T-cell (primary cell): ENCODE measurements at regions not wholly inside any gene's neighbourhood (a gene's known extent, or its start where the extent isn't known, plus 50 kb on each side); places are given as distances from the start of the nearest gene placed in this dataset.
"Not testable (repeated sequence)": the region's sequence is repeated elsewhere in the genome, so short reads cannot be mapped to it uniquely, and the experiment has no call there.

Experiments
- ATAC-seq, 4 experiments: fragments of 200-7000 bp in 3 of 4; fragments of 150-1000 bp in 1 of 4; cut with Tn5 transposase; replicated peaks in 1 of 4; 1 replicate in 3 of 4; 2 replicates in 1 of 4; pipeline ENCODE4 v1.10.0; 2021; ENCODE audit warnings: moderate library complexity in 3 of 4, mild to moderate bottlenecking in 2 of 4, moderate number of reproducible peaks in 1 of 4
- CTCF ChIA-PET, 2 donors: fragments of 300-600 bp; sonication (Branson Sonifier 250); formaldehyde crosslinking; loops; one replicate each; lab custom pipeline; 2022; ENCODE audit warnings: antibody characterized with exemption in 2 of 2; lab: Charles Lee
- POLR2A ChIA-PET, 2 donors: fragments of 300-600 bp; sonication (Branson Sonifier 250); formaldehyde crosslinking; loops; one replicate each; lab custom pipeline; 2022; ENCODE audit warnings: antibody characterized with exemption in 2 of 2; lab: Charles Lee
- DNase-seq, 35 experiments: peaks; one replicate each; pipeline versions ENCODE4 v3.0.0 to v3.0.0-alpha.2; 2013 to 2023
- H3K27ac ChIP-seq: one replicate; pipeline ENCODE4 v1.5.1; 2013; ENCODE audit warnings: low read length
- H3K27me3 ChIP-seq, 2 experiments: replicated peaks in 1 of 2; 1 replicate in 1 of 2; 2 replicates in 1 of 2; pipeline versions ENCODE4 v1.6.1 to v1.7.0; 2013; ENCODE audit warnings: low read length in 1 of 2, mixed read lengths in 1 of 2; ENCODE audit not compliant: control insufficient read depth in 2 of 2, insufficient read depth in 2 of 2; ENCODE audit errors: extremely low read depth in 1 of 2
- H3K36me3 ChIP-seq, 2 donors: 1 replicate in 1 of 2; 2 replicates in 1 of 2; pipeline versions ENCODE4 v1.6.1 to v1.7.0; 2013; ENCODE audit warnings: low read length in 1 of 2; ENCODE audit not compliant: control insufficient read depth in 2 of 2, insufficient read depth in 1 of 2; ENCODE audit errors: extremely low read depth in 1 of 2
- H3K4me1 ChIP-seq, 2 experiments: 1 replicate in 1 of 2; 2 replicates in 1 of 2; pipeline versions ENCODE4 v1.6.1 to v1.7.0; 2013; ENCODE audit warnings: low read length in 2 of 2, mixed read lengths in 1 of 2; ENCODE audit not compliant: insufficient read depth in 2 of 2, control insufficient read depth in 1 of 2; ENCODE audit errors: extremely low read depth in 1 of 2
- H3K4me3 ChIP-seq, 2 donors: 1 replicate in 1 of 2; 2 replicates in 1 of 2; pipeline versions ENCODE4 v1.5.1 to v1.7.0; 2013; ENCODE audit warnings: mild to moderate bottlenecking in 2 of 2, low read length in 1 of 2, moderate library complexity in 1 of 2; ENCODE audit not compliant: control insufficient read depth in 1 of 2; ENCODE audit errors: extremely low read depth in 1 of 2
- H3K9me3 ChIP-seq: 2 replicates; pipeline ENCODE4 v1.7.0; 2013
- H3K27ac Mint-ChIP-seq, 2 donors: one replicate each; pipeline ENCODE4 v1.8.0; 2020 to 2021; ENCODE audit warnings: mild to moderate bottlenecking in 2 of 2, mixed read lengths in 2 of 2
- H3K27me3 Mint-ChIP-seq, 2 donors: one replicate each; pipeline ENCODE4 v1.8.0; 2021 to 2022; ENCODE audit warnings: mixed read lengths in 2 of 2
- H3K36me3 Mint-ChIP-seq: one replicate; pipeline ENCODE4 v1.8.0; 2021; ENCODE audit warnings: mixed read lengths
- H3K4me1 Mint-ChIP-seq, 3 donors: one replicate each; pipeline ENCODE4 v1.8.0; 2020 to 2022; ENCODE audit warnings: mixed read lengths in 3 of 3, mild to moderate bottlenecking in 1 of 3
- H3K4me3 Mint-ChIP-seq, 3 donors: one replicate each; pipeline ENCODE4 v1.8.0; 2020 to 2022; ENCODE audit warnings: mild to moderate bottlenecking in 3 of 3, mixed read lengths in 3 of 3, moderate library complexity in 3 of 3
- H3K9me3 Mint-ChIP-seq, 3 donors: one replicate each; pipeline ENCODE4 v1.8.0; 2020 to 2022; ENCODE audit warnings: mixed read lengths in 3 of 3
- WGBS: methylation state at CpG from one replicate; pipeline ENCODE4 v1.1.5; 2013; ENCODE audit warnings: missing lambda C conversion rate; ENCODE audit not compliant: insufficient coverage; 5-methylcytosine and 5-hydroxymethylcytosine counted together

DNA sequence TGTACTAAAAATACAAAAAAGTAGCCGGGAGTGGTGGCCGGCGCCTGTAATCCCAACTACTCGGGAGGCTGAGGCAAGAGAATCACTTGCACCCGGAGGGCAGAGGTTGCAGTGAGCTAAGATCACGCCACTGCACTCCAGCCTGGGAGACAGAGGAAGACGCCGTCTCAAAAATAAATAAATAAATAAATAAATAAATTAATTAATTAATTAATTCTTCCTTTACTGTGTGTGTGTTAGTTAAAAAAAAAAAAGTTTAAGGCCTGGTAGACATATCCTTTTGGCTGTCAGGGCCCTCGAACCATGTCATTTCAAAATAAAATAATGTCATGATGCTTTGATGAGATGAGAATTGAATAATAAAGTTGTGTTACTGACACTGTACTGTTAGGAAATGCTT, 81.3 kb downstream of the ZNF467 start:
- WGBS, result 96% methylated on average over 3 of the region's 9 CpGs
- peaks cover 2% of the 10 kb centered on the region for H3K9me3 ChIP-seq
- peaks cover 0 to 2% of the 10 kb centered on the region in 2 experiments for H3K4me1 ChIP-seq
- no peaks in the 10 kb centered on the region for H3K36me3 Mint-ChIP-seq
- no peak overlapping the region for H3K27ac ChIP-seq
- no peak overlapping the region for H3K27ac Mint-ChIP-seq
- ATAC-seq (no peak), DNase-seq (no peak)
- peaks cover 0 to 2% (median 1%) of the 10 kb centered on the region in 3 donors for H3K9me3 Mint-ChIP-seq
- H3K27me3 Mint-ChIP-seq, result peaks cover 54 to 61% of the 10 kb centered on the region in 2 donors
- H3K4me3 Mint-ChIP-seq, result no peak overlapping the region
- H3K36me3 ChIP-seq, result no peaks in the 10 kb centered on the region
- H3K4me3 ChIP-seq, result no peak overlapping the region
- peaks cover 16 to 46% of the 10 kb centered on the region in 2 experiments for H3K27me3 ChIP-seq
- ChIA-PET CTCF (interaction anchor here in 1 of 2 donors (0.6 kb wide), 1 partner anchor 54 kb away, joined by 3 read pairs; no protein-coding TSS in a partner anchor), POLR2A (no interaction called here)
- H3K4me1 Mint-ChIP-seq, result peaks cover 0 to 4% (median 2%) of the 10 kb centered on the region in 3 donors

GRCh38 chr7:149690688-149691446, 82.5 kb downstream of the ZNF467 start:
- Histone ChIP-seq H3K4me3 (no peak overlapping the region), H3K27ac (no peak overlapping the region), H3K36me3 (no peaks in the 10 kb centered on the region), H3K9me3 (peaks cover 2% of the 10 kb centered on the region), H3K27me3 (peaks cover 16 to 46% of the 10 kb centered on the region in 2 experiments), H3K4me1 (peaks cover 0 to 2% of the 10 kb centered on the region in 2 experiments)
- CTCF ChIA-PET, result no interaction called here
- 48% methylated on average over 15 of the region's 22 CpGs for WGBS
- Mint-ChIP-seq H3K36me3 (no peaks in the 10 kb centered on the region), H3K4me3 (no peak overlapping the region), H3K4me1 (peaks cover 0 to 4% (median 2%) of the 10 kb centered on the region in 3 donors), H3K27me3 (peaks cover 62 to 64% of the 10 kb centered on the region in 2 donors), H3K27ac (no peak overlapping the region), H3K9me3 (no peaks in the 10 kb centered on the region)
- ATAC-seq (no peak), DNase-seq (no peak)
- POLR2A ChIA-PET, result no interaction called here

DNA sequence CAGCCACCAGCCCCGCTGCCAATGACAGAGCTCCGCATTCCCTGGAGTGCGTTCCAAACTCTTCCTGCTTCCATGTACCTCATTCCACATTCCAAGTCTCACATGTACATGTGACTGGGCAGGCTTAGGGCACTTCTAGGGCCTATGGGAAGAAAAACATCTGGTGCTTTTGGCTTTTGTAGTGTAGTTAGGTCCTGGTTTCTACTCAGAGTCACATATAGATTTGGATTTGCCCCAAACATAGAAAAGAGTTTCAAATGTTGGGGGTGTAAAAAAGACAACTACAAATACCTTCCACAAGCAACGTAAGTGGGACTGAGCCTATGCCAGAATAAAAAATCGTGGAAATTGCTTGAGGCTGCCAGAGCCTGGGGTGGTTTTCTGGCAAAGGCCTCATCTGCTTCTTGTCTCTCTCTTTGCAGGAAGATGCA, 84.1 kb downstream of the ZNF467 start:
- H3K4me3 Mint-ChIP-seq, result no peak overlapping the region
- no peak for ATAC-seq
- H3K27ac ChIP-seq, result no peak overlapping the region
- H3K27me3 Mint-ChIP-seq, result peaks cover 62 to 64% of the 10 kb centered on the region in 2 donors
- H3K9me3 Mint-ChIP-seq, result no peaks in the 10 kb centered on the region
- H3K4me3 ChIP-seq, result no peak overlapping the region
- WGBS, result 88% methylated on average over 1 of the region's 5 CpGs
- POLR2A ChIA-PET, result no interaction called here
- peaks cover 0 to 4% (median 2%) of the 10 kb centered on the region in 3 donors for H3K4me1 Mint-ChIP-seq
- no peak overlapping the region for H3K27ac Mint-ChIP-seq
- DNase-seq, result no peak
- no peaks in the 10 kb centered on the region for H3K36me3 ChIP-seq
- H3K27me3 ChIP-seq, result peaks cover 13 to 38% of the 10 kb centered on the region in 2 experiments
- peaks cover 0 to 2% of the 10 kb centered on the region in 2 experiments for H3K4me1 ChIP-seq
- CTCF ChIA-PET, result no interaction called here
- H3K9me3 ChIP-seq, result peaks cover 2% of the 10 kb centered on the region
- no peaks in the 10 kb centered on the region for H3K36me3 Mint-ChIP-seq

- Mint-ChIP-seq H3K27me3 (peaks cover 65 to 66% of the 10 kb centered on the region in 2 donors), H3K4me3 (no peak overlapping the region), H3K27ac (no peak overlapping the region), H3K4me1 (peaks cover 0 to 4% (median 2%) of the 10 kb centered on the region in 3 donors), H3K9me3 (no peaks in the 10 kb centered on the region), H3K36me3 (no peaks in the 10 kb centered on the region)
- H3K27ac ChIP-seq, result no peak overlapping the region
- ChIA-PET POLR2A (no interaction called here), CTCF (no interaction called here)
- no peak overlapping the region for H3K4me3 ChIP-seq
- H3K4me1 ChIP-seq, result peaks cover 0 to 2% of the 10 kb centered on the region in 2 experiments
- ATAC-seq (no peak), DNase-seq (no peak)
- no peaks in the 10 kb centered on the region for H3K36me3 ChIP-seq
- peaks cover 13 to 37% of the 10 kb centered on the region in 2 experiments for H3K27me3 ChIP-seq
- peaks cover 2% of the 10 kb centered on the region for H3K9me3 ChIP-seq
- 80% methylated on average over 1 of the region's 3 CpGs for WGBS
Measured at GRCh38 chr7:149688836-149689235, 84.6 kb downstream of the ZNF467 start.

GRCh38 chr7:149687820-149688219, 85.6 kb downstream of the ZNF467 start:
- CTCF ChIA-PET, result not testable (repeated sequence)

DNA sequence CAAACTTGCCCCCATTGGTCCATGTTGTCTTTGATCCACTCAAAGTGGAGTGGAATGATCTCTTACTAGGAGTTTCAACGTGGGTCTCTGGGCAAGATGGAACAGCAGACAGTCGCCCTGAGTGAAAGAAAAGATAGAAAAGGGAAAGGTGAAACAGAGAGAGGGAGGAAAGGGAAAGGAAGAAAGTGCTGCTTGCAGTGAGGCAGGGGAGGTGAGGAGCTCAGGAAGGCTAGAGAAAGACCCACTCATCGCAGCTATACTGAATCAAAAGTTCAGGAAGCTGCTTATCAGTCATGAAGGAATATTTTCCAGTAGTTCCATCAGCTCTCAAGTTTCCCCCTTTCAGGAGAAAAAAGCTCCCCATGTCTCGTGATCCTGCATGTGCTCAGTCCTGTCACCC, 86.9 kb downstream of the ZNF467 start:
- Histone ChIP-seq H3K4me3 (no peak overlapping the region), H3K36me3 (no peaks in the 10 kb centered on the region), H3K27me3 (peaks cover 12 to 21% of the 10 kb centered on the region in 2 experiments), H3K9me3 (peaks cover 2% of the 10 kb centered on the region), H3K4me1 (no peaks in the 10 kb centered on the region), H3K27ac (no peak overlapping the region)
- Mint-ChIP-seq H3K27ac (no peak overlapping the region), H3K36me3 (no peaks in the 10 kb centered on the region), H3K4me1 (peaks cover 0 to 4% (median 0%) of the 10 kb centered on the region in 3 donors), H3K27me3 (peaks cover 61 to 63% of the 10 kb centered on the region in 2 donors), H3K4me3 (no peak overlapping the region), H3K9me3 (no peaks in the 10 kb centered on the region)
- WGBS, result 50% methylated on average over 2 of the region's 4 CpGs
- ATAC-seq (no peak), DNase-seq (no peak)
- ChIA-PET CTCF (no interaction called here), POLR2A (no interaction called here)

More at GRCh38 chr7:149687820-149688219, 85.6 kb downstream of the ZNF467 start:
- H3K9me3 Mint-ChIP-seq, H3K36me3 ChIP-seq, H3K4me3 Mint-ChIP-seq, H3K4me1 ChIP-seq, H3K4me1 Mint-ChIP-seq, H3K9me3 ChIP-seq, ATAC-seq, POLR2A ChIA-PET, H3K36me3 Mint-ChIP-seq, H3K27ac ChIP-seq, DNase-seq, H3K4me3 ChIP-seq, H3K27ac Mint-ChIP-seq: not testable (repeated sequence)
- H3K27me3 ChIP-seq, result peaks cover 12 to 31% of the 10 kb centered on the region in 2 experiments
- H3K27me3 Mint-ChIP-seq, result peaks cover 60 to 62% of the 10 kb centered on the region in 2 donors
- 100% methylated on average over 3 of the region's 7 CpGs for WGBS
